ENCODE measurements at regions not wholly inside any gene's neighbourhood (a gene's known extent, or its start where the extent isn't known, plus 50 kb on each side); places are given as distances from the start of the nearest gene placed in this dataset.

DNA sequence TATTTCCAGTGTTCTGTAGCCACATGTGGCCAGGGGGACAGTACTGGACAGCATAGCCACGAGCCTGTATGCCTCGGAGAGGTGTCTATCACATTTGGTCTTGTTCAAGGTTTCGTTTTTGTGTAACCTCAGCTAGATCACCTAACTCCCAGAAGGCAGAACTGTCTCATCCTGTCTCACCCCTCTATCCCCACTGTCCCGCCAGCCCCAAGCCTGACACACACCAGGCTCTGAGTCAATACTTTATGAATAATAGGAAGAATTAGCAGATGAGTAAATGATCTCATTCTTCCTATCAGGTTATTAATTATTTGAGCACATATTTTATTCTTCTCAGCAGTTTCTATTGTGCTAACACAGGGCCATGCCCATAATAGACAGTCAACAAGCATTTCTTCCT, 132.2 kb downstream of the NUFIP1 start:
- TF ChIP-seq CTCF (IDR thresholded peaks at IDR 0.05) (no peak), EP300 (IDR thresholded peaks at IDR 0.05; ENCODE audit: low read depth) (no peak)
